ENCODE measurements at regions not wholly inside any gene's neighbourhood (a gene's known extent, or its start where the extent isn't known, plus 50 kb on each side); places are given as distances from the start of the nearest gene placed in this dataset.

DNA sequence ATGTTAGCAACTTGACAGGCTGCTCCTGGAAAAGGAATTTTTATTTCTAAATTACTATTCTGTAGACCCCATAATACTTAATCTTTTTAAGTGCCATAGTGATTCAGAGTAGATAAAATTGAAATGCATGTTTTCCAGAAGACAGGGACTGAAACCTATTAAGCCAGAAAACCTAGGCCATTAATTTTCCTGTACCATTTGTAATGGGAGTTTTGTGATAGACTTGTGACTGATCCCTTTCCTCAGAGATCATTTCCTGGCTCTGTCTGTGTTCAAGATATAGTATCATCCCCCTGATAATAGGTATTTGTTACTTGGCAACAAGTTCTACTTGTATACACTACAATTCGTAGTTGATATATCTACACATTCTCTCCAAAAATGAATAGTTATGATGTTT lies 1609.8 kb downstream of the AMY1C start:
- H3K27ac ChIP-seq: no peak overlapping the region
- WGBS, 2 donors: 57% methylated on average over 1 of the region's 1 CpG
- TF ChIP-seq, protein P1, sequence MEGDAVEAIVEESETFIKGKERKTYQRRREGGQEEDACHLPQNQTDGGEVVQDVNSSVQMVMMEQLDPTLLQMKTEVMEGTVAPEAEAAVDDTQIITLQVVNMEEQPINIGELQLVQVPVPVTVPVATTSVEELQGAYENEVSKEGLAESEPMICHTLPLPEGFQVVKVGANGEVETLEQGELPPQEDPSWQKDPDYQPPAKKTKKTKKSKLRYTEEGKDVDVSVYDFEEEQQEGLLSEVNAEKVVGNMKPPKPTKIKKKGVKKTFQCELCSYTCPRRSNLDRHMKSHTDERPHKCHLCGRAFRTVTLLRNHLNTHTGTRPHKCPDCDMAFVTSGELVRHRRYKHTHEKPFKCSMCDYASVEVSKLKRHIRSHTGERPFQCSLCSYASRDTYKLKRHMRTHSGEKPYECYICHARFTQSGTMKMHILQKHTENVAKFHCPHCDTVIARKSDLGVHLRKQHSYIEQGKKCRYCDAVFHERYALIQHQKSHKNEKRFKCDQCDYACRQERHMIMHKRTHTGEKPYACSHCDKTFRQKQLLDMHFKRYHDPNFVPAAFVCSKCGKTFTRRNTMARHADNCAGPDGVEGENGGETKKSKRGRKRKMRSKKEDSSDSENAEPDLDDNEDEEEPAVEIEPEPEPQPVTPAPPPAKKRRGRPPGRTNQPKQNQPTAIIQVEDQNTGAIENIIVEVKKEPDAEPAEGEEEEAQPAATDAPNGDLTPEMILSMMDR (IDR thresholded peaks at IDR 0.05): no peak
- TF ChIP-seq POLR2A (IDR thresholded peaks at IDR 0.05) (no peak), POLR2AphosphoS5 (IDR thresholded peaks at IDR 0.05) (no peak), EP300 (IDR thresholded peaks at IDR 0.05) (no peak)
- no peak overlapping the region for H3K4me3 ChIP-seq
- ATAC-seq (ENCODE audit: low FRiP score in 2 of 2): no peak
- H3K4me1 ChIP-seq: no peaks in the 10 kb centered on the region
- H3K36me3 ChIP-seq: no peaks in the 10 kb centered on the region
- no peaks in the 10 kb centered on the region for H3K9me3 ChIP-seq
- no peak for DNase-seq
- H3K27me3 ChIP-seq: no peaks in the 10 kb centered on the region

DNA sequence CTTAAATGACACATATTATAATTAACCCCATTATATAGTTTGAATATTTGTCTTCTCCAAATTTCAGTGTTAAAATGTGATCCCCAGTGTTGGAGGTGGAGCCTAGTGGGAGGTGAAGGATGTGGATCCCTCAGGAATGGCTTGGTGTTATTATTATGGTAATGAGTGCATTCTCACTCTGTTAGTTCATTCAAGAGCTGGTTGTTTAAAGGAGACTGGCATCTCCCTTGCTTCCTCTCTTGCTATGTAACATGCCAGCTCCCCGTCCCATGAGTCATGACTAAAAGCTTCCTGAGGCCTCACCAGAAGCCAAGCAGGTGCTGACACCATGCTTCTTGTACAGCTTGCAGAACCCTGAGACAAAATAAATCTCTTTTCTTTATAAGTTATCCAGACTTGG lies 1612.7 kb downstream of the AMY1C start:
- WGBS, 2 donors: 92 to 95% methylated on average over 1 of the region's 1 CpG
- DNase-seq (no peak), ATAC-seq (ENCODE audit: low FRiP score in 2 of 2) (no peak)
- no peaks in the 10 kb centered on the region for H3K9me3 ChIP-seq
- no peaks in the 10 kb centered on the region for H3K27me3 ChIP-seq
- no peaks in the 10 kb centered on the region for H3K36me3 ChIP-seq
- no peak for TF ChIP-seq EP300 (IDR thresholded peaks at IDR 0.05)
- TF ChIP-seq, protein P1 (IDR thresholded peaks at IDR 0.05): no peak
- TF ChIP-seq POLR2A (IDR thresholded peaks at IDR 0.05): no peak
- no peak for TF ChIP-seq POLR2AphosphoS5 (IDR thresholded peaks at IDR 0.05)
- H3K4me1 ChIP-seq: no peaks in the 10 kb centered on the region
- no peak overlapping the region for H3K27ac ChIP-seq
- no peak overlapping the region for H3K4me3 ChIP-seq

DNA sequence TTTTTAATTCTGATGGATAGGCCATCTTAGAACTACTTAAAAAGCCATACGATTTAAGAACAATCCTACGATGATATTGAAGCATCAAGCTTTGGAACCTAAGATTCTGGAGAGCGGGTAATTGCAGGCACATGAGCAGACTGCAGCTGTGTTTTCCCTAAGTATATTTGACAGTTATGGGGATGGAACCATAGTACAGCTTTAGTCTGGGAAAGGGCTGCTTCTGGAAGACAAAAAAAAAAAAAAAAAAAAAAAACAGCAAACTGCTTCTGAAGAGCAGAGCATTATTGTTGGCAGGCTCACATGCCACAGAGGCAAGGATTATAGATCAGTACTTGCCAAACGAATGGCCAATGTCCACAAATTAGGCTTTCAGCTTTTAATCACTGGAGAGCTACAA lies 1618.7 kb downstream of the AMY1C start:
- H3K27me3 ChIP-seq: no peaks in the 10 kb centered on the region
- H3K27ac ChIP-seq: no peak overlapping the region
- H3K4me3 ChIP-seq: no peak overlapping the region
- H3K36me3 ChIP-seq: no peaks in the 10 kb centered on the region
- no peaks in the 10 kb centered on the region for H3K4me1 ChIP-seq
- WGBS, 2 donors: 83 to 87% methylated on average over 4 of the region's 4 CpGs
- H3K9me3 ChIP-seq: no peaks in the 10 kb centered on the region
- TF ChIP-seq POLR2AphosphoS5 (IDR thresholded peaks at IDR 0.05) (no peak), EP300 (IDR thresholded peaks at IDR 0.05) (no peak), POLR2A (IDR thresholded peaks at IDR 0.05) (no peak)
- TF ChIP-seq, protein P1 (IDR thresholded peaks at IDR 0.05): no peak
- ATAC-seq (ENCODE audit: low FRiP score in 2 of 2) (no peak), DNase-seq (no peak)

DNA sequence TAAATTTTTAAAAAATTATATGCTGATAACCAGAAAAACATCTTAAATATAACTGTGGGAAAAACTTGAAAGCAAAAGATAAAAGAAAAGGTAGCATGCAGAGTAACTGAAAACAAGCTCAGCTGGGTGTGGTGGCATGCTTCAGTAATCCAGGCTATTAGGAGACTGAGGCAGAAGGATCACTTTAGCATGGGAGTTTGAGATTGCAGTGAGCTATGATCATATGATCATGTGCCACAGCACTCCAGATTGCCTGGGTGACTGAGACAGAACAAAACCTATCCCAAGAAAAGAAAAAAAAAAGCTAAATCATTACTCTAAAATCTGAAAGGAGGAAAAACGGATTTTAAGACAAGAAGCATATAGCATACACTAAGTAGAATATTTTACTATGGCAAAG lies 1624.0 kb downstream of the AMY1C start:
- ATAC-seq (ENCODE audit: low FRiP score in 2 of 2): no peak
- no peaks in the 10 kb centered on the region for H3K27me3 ChIP-seq
- WGBS, 2 donors: 70 to 78% methylated on average over 1 of the region's 1 CpG

DNA sequence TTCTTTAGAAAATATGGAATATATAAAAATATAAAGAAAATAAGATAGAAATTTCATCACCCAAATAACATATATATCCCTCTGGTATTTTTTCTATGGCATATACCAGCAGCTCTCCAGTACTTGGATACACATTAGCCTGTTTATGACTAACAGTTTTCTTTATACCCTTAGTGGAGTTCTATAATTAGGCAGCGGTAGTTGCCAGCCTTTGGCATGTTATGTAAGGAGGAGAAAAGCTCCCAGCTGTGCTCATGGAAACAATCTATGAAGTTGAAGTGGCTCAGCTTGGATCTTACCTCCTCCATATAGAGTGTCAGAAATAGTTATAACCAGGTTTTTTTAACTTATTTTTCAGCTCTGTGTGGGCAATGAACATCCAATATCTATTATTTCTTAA lies 1636.8 kb downstream of the AMY1C start:
- ATAC-seq (ENCODE audit: low FRiP score in 2 of 2) (no peak), DNase-seq (no peak)
- H3K27me3 ChIP-seq: no peaks in the 10 kb centered on the region
- 81 to 100% methylated on average over 1 of the region's 1 CpG for WGBS, 2 donors
- no peaks in the 10 kb centered on the region for H3K36me3 ChIP-seq
- no peaks in the 10 kb centered on the region for H3K4me1 ChIP-seq
- no peak overlapping the region for H3K4me3 ChIP-seq
- H3K27ac ChIP-seq: no peak overlapping the region
- H3K9me3 ChIP-seq: no peaks in the 10 kb centered on the region
- TF ChIP-seq POLR2A (IDR thresholded peaks at IDR 0.05) (no peak), EP300 (IDR thresholded peaks at IDR 0.05) (no peak), POLR2AphosphoS5 (IDR thresholded peaks at IDR 0.05) (no peak)
- TF ChIP-seq, protein P1 (IDR thresholded peaks at IDR 0.05): no peak

More for the DNA sequence above, 1624.0 kb downstream of the AMY1C start:
- Histone ChIP-seq H3K9me3 (peaks cover 0 to 9% (median 0%) of the 10 kb centered on the region in 4 donors), H3K4me1 (no peaks in the 10 kb centered on the region), H3K4me3 (no peak overlapping the region), H3K36me3 (no peaks in the 10 kb centered on the region), H3K27ac (no peak overlapping the region)
- TF ChIP-seq POLR2A (IDR thresholded peaks at IDR 0.05) (no peak), POLR2AphosphoS5 (IDR thresholded peaks at IDR 0.05) (no peak), EP300 (IDR thresholded peaks at IDR 0.05) (no peak)
- TF ChIP-seq, protein P1 (IDR thresholded peaks at IDR 0.05): no peak
- no peak for DNase-seq
